WTC11 (cell line): ENCODE measurements at regions not wholly inside any gene's neighbourhood (a gene's known extent, or its start where the extent isn't known, plus 50 kb on each side); places are given as distances from the start of the nearest gene placed in this dataset.
A peak's percentile ranks its signal among the peaks of the same experiment; 100 is the strongest.

ENCODE experiments used
- ATAC-seq: fragments of 200-7000 bp; cut with Tn5 transposase; 2 replicates; pipeline ENCODE4 v1.10.0; 2021; ENCODE audit warnings: mild to moderate bottlenecking, moderate library complexity
- CTCF ChIA-PET: fragments of 300-600 bp; sonication (Branson Sonifier 250); formaldehyde crosslinking; loops from one replicate; lab custom pipeline; 2021; ENCODE audit warnings: antibody characterized with exemption; lab: Charles Lee
- POLR2A ChIA-PET: fragments of 350-600 bp; sonication (Branson Sonifier 250); formaldehyde crosslinking; loops from one replicate; lab custom pipeline; 2021; ENCODE audit warnings: antibody characterized with exemption; lab: Charles Lee
- DNase-seq: peaks from one replicate; pipeline ENCODE4 v3.0.0; 2021; ENCODE audit warnings: low spot score
- H3K27ac Mint-ChIP-seq: 2 replicates; pipeline ENCODE4 v1.8.0; 2021; ENCODE audit warnings: mixed read lengths
- H3K27me3 Mint-ChIP-seq: 2 replicates; pipeline ENCODE4 v1.8.0; 2021; ENCODE audit warnings: low read depth, mild to moderate bottlenecking, moderate library complexity, mixed read lengths
- H3K36me3 Mint-ChIP-seq: 2 replicates; pipeline ENCODE4 v1.8.0; 2021; ENCODE audit warnings: mixed read lengths
- H3K4me1 Mint-ChIP-seq: 2 replicates; pipeline ENCODE4 v1.8.0; 2022; ENCODE audit warnings: mixed read lengths
- H3K4me3 Mint-ChIP-seq: 2 replicates; pipeline ENCODE4 v1.8.0; 2021; ENCODE audit warnings: mild to moderate bottlenecking, moderate library complexity, mixed read lengths
- H3K9me3 Mint-ChIP-seq: 2 replicates; pipeline ENCODE4 v1.8.0; 2021; ENCODE audit warnings: mixed read lengths
- AFF4 ChIP-seq: sonication (generic); formaldehyde crosslinking; IDR thresholded peaks from 2 replicates; pipeline ENCODE4 v1.8.1; 2023; ENCODE audit warnings: mild to moderate bottlenecking, missing genetic modification reagents, borderline replicate concordance
- ATF3 ChIP-seq: sonication (generic); formaldehyde crosslinking; conservative IDR thresholded peaks from 2 replicates; pipeline ENCODE4 v1.8.1; 2022; ENCODE audit warnings: mild to moderate bottlenecking, missing genetic modification reagents
- CDX4 ChIP-seq: fragments of 250-450 bp; sonication (Bioruptor Pico); IDR thresholded peaks from 2 replicates; pipeline ENCODE4 v1.9.0; 2021; ENCODE audit warnings: moderate library complexity, mild to moderate bottlenecking, inconsistent platforms, borderline replicate concordance
- E2F1 ChIP-seq: sonication (generic); formaldehyde crosslinking; IDR thresholded peaks from 2 replicates; pipeline ENCODE4 v1.8.0; 2022; ENCODE audit warnings: mild to moderate bottlenecking, missing genetic modification reagents
- ERG ChIP-seq: fragments of 250-450 bp; sonication (Bioruptor Pico); IDR thresholded peaks from 2 replicates; pipeline ENCODE4 v1.8.0; 2021; ENCODE audit warnings: mild to moderate bottlenecking
- GRHL2 ChIP-seq: fragments of 250-450 bp; sonication (Bioruptor Pico); IDR thresholded peaks from 2 replicates; pipeline ENCODE4 v1.8.0; 2022; ENCODE audit warnings: mild to moderate bottlenecking, moderate library complexity; ENCODE audit not compliant: insufficient replicate concordance, severe bottlenecking
- IRF2 ChIP-seq: sonication (generic); formaldehyde crosslinking; IDR thresholded peaks from 2 replicates; pipeline ENCODE4 v1.8.0; 2022; ENCODE audit warnings: low read depth, missing genetic modification reagents, borderline replicate concordance
- MAX ChIP-seq: sonication (generic); formaldehyde crosslinking; IDR thresholded peaks from 2 replicates; pipeline ENCODE4 v1.8.0; 2022; ENCODE audit warnings: mild to moderate bottlenecking, missing genetic modification reagents
- NR3C1 ChIP-seq: sonication (generic); formaldehyde crosslinking; conservative IDR thresholded peaks from 2 replicates; pipeline ENCODE4 v1.8.1; 2023; ENCODE audit warnings: low read depth, mild to moderate bottlenecking, missing genetic modification reagents
- PRDM15 ChIP-seq: sonication (generic); formaldehyde crosslinking; IDR thresholded peaks from 2 replicates; pipeline ENCODE4 v1.8.0; 2022; ENCODE audit warnings: missing genetic modification reagents
- PRRX2 ChIP-seq: fragments of 250-450 bp; sonication (Bioruptor Pico); IDR thresholded peaks from 2 replicates; pipeline ENCODE4 v1.8.0; 2021; ENCODE audit warnings: mild to moderate bottlenecking
- SMAD3 ChIP-seq: sonication (generic); formaldehyde crosslinking; IDR thresholded peaks from 2 replicates; pipeline ENCODE4 v1.8.0; 2022; ENCODE audit warnings: missing genetic modification reagents, mild to moderate bottlenecking, borderline replicate concordance
- TEAD4 ChIP-seq: sonication (generic); formaldehyde crosslinking; IDR thresholded peaks from 2 replicates; pipeline ENCODE4 v1.8.0; 2022; ENCODE audit warnings: mild to moderate bottlenecking, missing genetic modification reagents
- ZBTB21 ChIP-seq: sonication (generic); formaldehyde crosslinking; IDR thresholded peaks from 2 replicates; pipeline ENCODE4 v1.8.1; 2023; ENCODE audit warnings: mild to moderate bottlenecking, missing genetic modification reagents, borderline replicate concordance
- ZNF138 ChIP-seq: sonication (generic); formaldehyde crosslinking; conservative IDR thresholded peaks from 2 replicates; pipeline ENCODE4 v1.8.1; 2022; ENCODE audit warnings: mild to moderate bottlenecking, moderate library complexity, missing genetic modification reagents
- ZNF219 ChIP-seq: sonication (generic); formaldehyde crosslinking; IDR thresholded peaks from 2 replicates; pipeline ENCODE4 v1.8.0; 2023; ENCODE audit warnings: missing genetic modification reagents, mild to moderate bottlenecking, borderline replicate concordance
- ZNF396 ChIP-seq: fragments of 250-450 bp; sonication (Bioruptor Pico); IDR thresholded peaks from 2 replicates; pipeline ENCODE4 v1.8.0; 2021; ENCODE audit warnings: mild to moderate bottlenecking, moderate library complexity, borderline replicate concordance
- ZNF416 ChIP-seq: fragments of 250-450 bp; sonication (Bioruptor Pico); IDR thresholded peaks from 2 replicates; pipeline ENCODE4 v1.9.0; 2021; ENCODE audit warnings: mild to moderate bottlenecking, inconsistent platforms
- ZNF423 ChIP-seq: fragments of 250-450 bp; sonication (Bioruptor Pico); IDR thresholded peaks from 2 replicates; pipeline ENCODE4 v2.1.2; 2022; ENCODE audit warnings: mild to moderate bottlenecking, moderate library complexity

- no peak overlapping the region for H3K4me3 Mint-ChIP-seq
- ChIA-PET POLR2A (no interaction called here), CTCF (interaction anchor here (0.6 kb wide), 1 partner anchor 38 kb away, joined by 3 read pairs; no protein-coding TSS in a partner anchor)
- H3K36me3 Mint-ChIP-seq = no peaks in the 10 kb centered on the region
- H3K4me1 Mint-ChIP-seq = no peaks in the 10 kb centered on the region
- H3K27ac Mint-ChIP-seq = no peak overlapping the region
- ATAC-seq = no peak
- DNase-seq = no peak
- no peaks in the 10 kb centered on the region for H3K27me3 Mint-ChIP-seq
- peaks cover 14% of the 10 kb centered on the region for H3K9me3 Mint-ChIP-seq
- TF ChIP-seq E2F1 = no peak
- TF ChIP-seq ZBTB21 (CRISPR knock-in tag) = no peak
Measured at GRCh38 chr14:60363687-60364086, 114.7 kb downstream of the PPM1A start.

- peak; percentile 65 for ATAC-seq
- CTCF ChIA-PET = interaction anchor here (0.8 to 1.0 kb wide), 2 partner anchors 32 to 50 kb away, joined by 4 read pairs; no protein-coding TSS in a partner anchor
- TF ChIP-seq AFF4 = no peak
- no peak for TF ChIP-seq ATF3 (CRISPR knock-in tag)
- no peak for TF ChIP-seq PRDM15 (CRISPR knock-in tag)
- no peak for TF ChIP-seq MAX
- TF ChIP-seq ERG (CRISPR knock-in tag) = no peak
- TF ChIP-seq CDX4 (CRISPR knock-in tag) = no peak
- no peak for TF ChIP-seq IRF2 (CRISPR knock-in tag)
- no peak for TF ChIP-seq PRRX2 (CRISPR knock-in tag)
- no peak for TF ChIP-seq ZNF396 (CRISPR knock-in tag)
- TF ChIP-seq SMAD3 = no peak
- TF ChIP-seq E2F1 = no peak
- no peak for TF ChIP-seq ZNF416 (CRISPR knock-in tag)
- no peak for TF ChIP-seq ZNF423 (CRISPR knock-in tag)
- no peak for TF ChIP-seq ZNF219
- no peak for TF ChIP-seq ZNF138 (CRISPR knock-in tag)
- no peak for TF ChIP-seq NR3C1
- TF ChIP-seq TEAD4 (CRISPR knock-in tag) = no peak
- TF ChIP-seq GRHL2 (CRISPR knock-in tag) = no peak
Measured at GRCh38 chr14:60381909-60382308, 104.0 kb downstream of the C14orf39 start.

More at GRCh38 chr14:60381909-60382308, 104.0 kb downstream of the C14orf39 start:
- Mint-ChIP-seq H3K27me3 (no peaks in the 10 kb centered on the region; the same call in 1 of the 2 replicates), H3K4me1 (no peaks in the 10 kb centered on the region), H3K27ac (no peak overlapping the region), H3K9me3 (peaks cover 27% of the 10 kb centered on the region), H3K4me3 (no peak overlapping the region), H3K36me3 (peaks cover 6% of the 10 kb centered on the region)
- DNase-seq = no peak
- POLR2A ChIA-PET = no interaction called here
